ENCODE measurements at regions not wholly inside any gene's neighbourhood (a gene's known extent, or its start where the extent isn't known, plus 50 kb on each side); places are given as distances from the start of the nearest gene placed in this dataset.

DNA sequence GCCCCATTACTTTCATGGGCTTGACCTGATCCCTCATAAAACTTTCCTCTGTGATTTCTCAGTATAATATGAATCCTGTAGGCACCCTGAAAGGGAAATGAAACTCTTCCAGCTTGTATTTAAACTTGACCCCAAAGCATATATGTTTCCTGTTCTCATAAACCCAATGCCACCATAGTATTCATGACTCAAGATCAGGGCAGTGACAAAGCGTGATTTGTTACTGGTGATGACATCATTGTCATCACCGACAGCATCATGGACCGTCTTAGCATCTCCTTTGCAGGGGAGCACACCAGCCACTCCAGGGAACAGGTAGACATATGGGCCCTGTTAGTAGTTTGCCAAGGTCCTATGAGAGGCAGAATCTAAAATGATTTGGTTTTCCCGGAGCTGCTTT is 741.2 kb downstream of the NR2F2 start:
- TF ChIP-seq EZH2 (IDR thresholded peaks at IDR 0.05; ENCODE audit: borderline replicate concordance, low read depth, low read length, severe bottlenecking) (no peak), CTCF (IDR thresholded peaks at IDR 0.05; ENCODE audit: borderline replicate concordance, extremely low read depth, low read length, poor library complexity, severe bottlenecking) (no peak)
